Caco-2 (cell line): ENCODE measurements at regions not wholly inside any gene's neighbourhood (a gene's known extent, or its start where the extent isn't known, plus 50 kb on each side); places are given as distances from the start of the nearest gene placed in this dataset.

Source experiments
- BruUV-seq: library from RNA; stranded (reverse); fragments of 400-500 nt; replicated peaks from 2 replicates; lab custom pipeline; 2021; lab: Mats Ljungman, UMichigan
- CTCF ChIA-PET: fragments of 300-600 bp; sonication (Branson Sonifier 250); formaldehyde crosslinking; loops from one replicate; lab custom pipeline; 2022; ENCODE audit warnings: antibody characterized with exemption; lab: Charles Lee
- POLR2A ChIA-PET: fragments of 300-600 bp; sonication (Branson Sonifier 250); formaldehyde crosslinking; loops from one replicate; lab custom pipeline; 2022; ENCODE audit warnings: antibody characterized with exemption; lab: Charles Lee
- DNase-seq, 2 experiments: peaks; one replicate each; pipeline versions ENCODE4 v3.0.0 to v3.0.0-alpha.2; 2020 to 2022
- H3K27me3 ChIP-seq: replicated peaks from 2 replicates; pipeline ENCODE4 v1.6.0; 2011; ENCODE audit warnings: low read length; ENCODE audit not compliant: control insufficient read depth, insufficient read depth
- H3K36me3 ChIP-seq: 2 replicates; pipeline ENCODE4 v1.5.1; 2011; ENCODE audit warnings: low read length; ENCODE audit not compliant: control insufficient read depth, insufficient read depth
- H3K4me1 ChIP-seq: fragments of 250-450 bp; sonication (Bioruptor Pico); 2 replicates; pipeline ENCODE4 v1.5.1; 2020; ENCODE audit warnings: mild to moderate bottlenecking
- H3K4me3 ChIP-seq: 2 replicates; pipeline ENCODE4 v1.5.1; 2011; ENCODE audit warnings: low read depth, mild to moderate bottlenecking, control low read depth, low read length
- H3K9me3 ChIP-seq: fragments of 250-450 bp; sonication (Bioruptor Pico); 2 replicates; pipeline ENCODE4 v1.5.1; 2020; ENCODE audit warnings: mild to moderate bottlenecking, moderate library complexity
- H3K27ac Mint-ChIP-seq: one replicate; pipeline ENCODE4 v1.8.0; 2022; ENCODE audit warnings: mixed read lengths; ENCODE audit not compliant: unreplicated experiment
- H3K27me3 Mint-ChIP-seq: one replicate; pipeline ENCODE4 v1.8.0; 2022; ENCODE audit warnings: mixed read lengths; ENCODE audit not compliant: insufficient read depth, unreplicated experiment
- H3K36me3 Mint-ChIP-seq: one replicate; pipeline ENCODE4 v1.8.0; 2022; ENCODE audit warnings: mild to moderate bottlenecking, mixed read lengths; ENCODE audit not compliant: insufficient read depth, unreplicated experiment
- H3K4me1 Mint-ChIP-seq: one replicate; pipeline ENCODE4 v1.8.0; 2022; ENCODE audit warnings: low read depth, mixed read lengths; ENCODE audit not compliant: unreplicated experiment
- H3K4me3 Mint-ChIP-seq: one replicate; pipeline ENCODE4 v1.8.0; 2022; ENCODE audit warnings: mild to moderate bottlenecking, moderate library complexity, mixed read lengths; ENCODE audit not compliant: unreplicated experiment
- H3K9me3 Mint-ChIP-seq: one replicate; pipeline ENCODE4 v1.8.0; 2022; ENCODE audit warnings: mixed read lengths; ENCODE audit not compliant: unreplicated experiment
- CTCF ChIP-seq, 2 experiments: fragments of 200-600 bp in 1 of 2; IDR thresholded peaks; 1 replicate in 1 of 2; 2 replicates in 1 of 2; pipeline versions ENCODE4 v1.5.1 to v1.8.0; 2011 to 2022; ENCODE audit warnings: antibody characterized with exemption in 1 of 2, control low read depth in 1 of 2, inconsistent platforms in 1 of 2, low read depth in 1 of 2, low read length in 1 of 2, mild to moderate bottlenecking in 1 of 2, moderate library complexity in 1 of 2; ENCODE audit not compliant: insufficient read depth in 1 of 2, severe bottlenecking in 1 of 2, unreplicated experiment in 1 of 2
- intact Hi-C: fragments of 100-400 bp; cut with micrococcal nuclease; formaldehyde crosslinking; loops from one replicate; pipeline ENCODE4 v1.10.0; 2022; ENCODE audit not compliant: unreplicated experiment

- Mint-ChIP-seq H3K36me3 (no peaks in the 10 kb centered on the region), H3K4me3 (no peak overlapping the region), H3K4me1 (no peaks in the 10 kb centered on the region), H3K9me3 (peaks cover 2% of the 10 kb centered on the region), H3K27me3 (no peaks in the 10 kb centered on the region), H3K27ac (no peak overlapping the region)
- no peak for DNase-seq
- Histone ChIP-seq H3K4me1 (no peaks in the 10 kb centered on the region), H3K27me3 (no peaks in the 10 kb centered on the region), H3K4me3 (no peak overlapping the region), H3K9me3 (0 out of 2 replicates have a peak, but pooled peaks cover 3% of the 10 kb centered on the region), H3K36me3 (no peaks in the 10 kb centered on the region)
- intact Hi-C loops: no loop called here
- no TSS peak for BruUV-seq
- no peak for TF ChIP-seq CTCF (IDR thresholded peaks at IDR 0.05; ENCODE audit: insufficient read depth in 1 of 2, low read depth in 1 of 2, low read length in 1 of 2, severe bottlenecking in 1 of 2, unreplicated experiment in 1 of 2)
- ChIA-PET CTCF (no interaction called here), POLR2A (no interaction called here)
Measured at GRCh38 chr13:58827904-58828303, 1196.4 kb downstream of the PCDH17 start.

GRCh38 chr13:58830841-58831240, 1199.3 kb downstream of the PCDH17 start:
- Mint-ChIP-seq H3K9me3 (no peaks in the 10 kb centered on the region), H3K27me3 (no peaks in the 10 kb centered on the region), H3K4me3 (no peak overlapping the region), H3K36me3 (no peaks in the 10 kb centered on the region), H3K4me1 (no peaks in the 10 kb centered on the region), H3K27ac (no peak overlapping the region)
- POLR2A ChIA-PET: no interaction called here
- Histone ChIP-seq H3K9me3 (no peaks in the 10 kb centered on the region), H3K4me1 (no peaks in the 10 kb centered on the region), H3K27me3 (no peaks in the 10 kb centered on the region), H3K4me3 (no peak overlapping the region), H3K36me3 (no peaks in the 10 kb centered on the region)
- DNase-seq: no peak
- CTCF ChIA-PET: no interaction called here
- intact Hi-C loops: no loop called here
- TF ChIP-seq CTCF (IDR thresholded peaks at IDR 0.05; ENCODE audit: insufficient read depth in 1 of 2, low read depth in 1 of 2, low read length in 1 of 2, severe bottlenecking in 1 of 2, unreplicated experiment in 1 of 2): no peak
- no TSS peak for BruUV-seq

- Mint-ChIP-seq H3K27me3 (no peaks in the 10 kb centered on the region), H3K27ac (no peak overlapping the region), H3K36me3 (no peaks in the 10 kb centered on the region), H3K4me3 (no peak overlapping the region), H3K9me3 (peaks cover under 1% of the 10 kb centered on the region), H3K4me1 (no peaks in the 10 kb centered on the region)
- intact Hi-C loops: no loop called here
- Histone ChIP-seq H3K4me1 (no peaks in the 10 kb centered on the region), H3K9me3 (no peaks in the 10 kb centered on the region), H3K27me3 (no peaks in the 10 kb centered on the region), H3K4me3 (no peak overlapping the region), H3K36me3 (no peaks in the 10 kb centered on the region)
- ChIA-PET POLR2A (no interaction called here), CTCF (no interaction called here)
- no peak for DNase-seq
- no TSS peak for BruUV-seq
- TF ChIP-seq CTCF (IDR thresholded peaks at IDR 0.05; ENCODE audit: insufficient read depth in 1 of 2, low read depth in 1 of 2, low read length in 1 of 2, severe bottlenecking in 1 of 2, unreplicated experiment in 1 of 2): no peak
Measured at GRCh38 chr13:58838615-58839014, 1207.1 kb downstream of the PCDH17 start.
